MV-4-11 (cell line): ENCODE measurements at regions not wholly inside any gene's neighbourhood (a gene's known extent, or its start where the extent isn't known, plus 50 kb on each side); places are given as distances from the start of the nearest gene placed in this dataset.
"Not testable (repeated sequence)": the region's sequence is repeated elsewhere in the genome, so short reads cannot be mapped to it uniquely, and the experiment has no call there.

Experiments
- DNase-seq: peaks from one replicate; lab custom pipeline; 2025; lab: John Stamatoyannopoulos, UW

- no peak for DNase-seq
These were observed 91.5 kb upstream of the KCNE2 start for GRCh38 chr21:34272321-34272720.

- no peak for DNase-seq
These were observed 89.8 kb upstream of the KCNE2 start for GRCh38 chr21:34274001-34274400.

DNA sequence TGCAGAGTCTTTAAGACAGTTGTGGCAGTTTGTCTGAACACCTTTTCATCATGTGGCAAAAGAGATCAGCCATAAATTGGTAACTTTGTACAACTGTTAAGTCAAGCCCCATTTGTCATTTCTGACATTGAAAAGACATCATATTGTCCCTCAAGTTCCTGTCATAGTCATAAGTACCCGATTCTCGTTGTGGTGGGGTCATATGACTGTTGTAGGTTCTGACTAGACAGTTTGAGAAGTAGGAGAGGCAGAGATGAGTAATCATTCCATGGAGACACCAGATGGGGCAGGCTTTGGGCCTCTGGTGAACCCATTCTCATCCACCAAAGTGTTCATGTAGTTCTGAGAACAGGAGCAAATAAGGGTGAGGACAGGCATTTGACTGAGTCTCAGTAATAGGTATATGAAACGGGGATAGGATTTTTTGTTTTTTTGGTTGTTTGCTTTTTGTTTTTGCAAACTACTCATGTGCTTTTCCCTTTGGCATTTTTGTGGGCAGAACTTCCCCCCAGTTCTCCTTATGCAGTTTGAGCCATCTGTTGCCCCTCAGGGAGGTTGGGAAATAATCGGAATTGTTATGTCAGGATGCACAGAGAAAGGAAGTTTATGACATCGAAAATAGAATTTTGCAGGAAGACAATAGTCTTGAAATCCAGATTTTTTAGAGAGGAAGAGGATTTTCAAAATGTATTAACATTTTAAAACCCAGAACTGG is 86.9 kb upstream of the KCNE2 start:
- peak; percentile 56 for DNase-seq

DNA sequence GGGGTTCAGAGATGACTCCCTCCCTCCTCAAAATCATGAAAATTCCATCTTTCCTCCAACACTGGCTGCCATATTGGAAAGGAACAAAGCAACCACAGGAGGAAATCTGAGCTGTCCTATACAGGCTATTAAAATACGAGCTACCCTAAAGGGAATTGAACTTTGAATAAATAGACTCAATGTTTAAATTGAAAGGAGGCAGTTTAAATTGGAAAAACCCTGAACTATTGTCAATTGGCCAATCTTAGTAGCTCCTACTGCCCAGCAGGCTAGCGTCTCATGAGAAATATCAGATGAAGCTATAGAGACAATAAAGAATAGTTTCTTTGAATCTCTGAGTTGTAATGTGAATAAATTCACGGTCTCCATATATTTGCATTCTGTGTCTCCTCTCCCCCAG is 85.4 kb upstream of the KCNE2 start:
- DNase-seq, result no peak

GRCh38 chr21:34279285-34279684 is 84.5 kb upstream of the KCNE2 start:
- no peak for DNase-seq

GRCh38 chr21:34279883-34280282 is 83.9 kb upstream of the KCNE2 start:
- no peak for DNase-seq

DNA sequence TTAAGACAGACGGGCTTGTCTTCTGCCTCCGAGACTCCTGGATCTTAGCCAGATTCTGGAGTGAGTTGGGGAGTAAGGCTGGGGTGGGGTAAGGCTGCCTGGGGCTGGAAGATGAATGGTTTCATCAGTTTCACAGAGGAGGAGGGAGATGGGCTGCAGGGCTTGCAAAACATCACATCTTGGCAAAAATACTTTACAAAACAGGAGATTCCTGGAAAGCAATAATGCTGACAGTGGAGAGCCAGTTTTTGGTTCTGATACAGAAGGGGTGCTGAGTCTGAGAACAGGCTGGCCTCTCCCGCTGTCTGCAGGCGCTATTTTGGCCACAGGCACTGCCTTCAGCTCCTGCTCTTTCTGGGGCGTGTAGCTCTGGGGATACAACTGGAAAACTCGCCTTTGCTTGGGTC is 83.4 kb upstream of the KCNE2 start:
- DNase-seq, result no peak

- no peak for DNase-seq
These were observed 82.8 kb upstream of the KCNE2 start for GRCh38 chr21:34280959-34281358.

DNA sequence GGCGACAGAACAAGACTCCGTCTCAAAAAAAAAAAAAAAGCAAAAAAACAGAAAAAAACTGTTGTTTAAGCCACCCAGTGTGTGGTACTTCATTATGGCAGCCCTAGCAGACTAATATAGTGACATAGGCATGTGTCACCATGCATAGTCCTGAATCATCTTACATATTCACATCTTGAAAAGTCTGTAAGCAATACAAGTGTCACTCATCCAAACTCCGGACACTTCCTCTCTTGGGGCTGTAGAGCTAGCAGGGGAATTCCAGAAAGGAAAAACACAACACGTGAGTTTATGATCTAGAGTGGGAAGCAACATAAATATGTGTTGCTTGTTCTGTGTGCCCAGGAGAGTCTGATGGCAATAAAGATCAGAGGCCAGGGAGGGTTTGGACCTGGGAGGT is 81.6 kb upstream of the KCNE2 start:
- no peak for DNase-seq

DNA sequence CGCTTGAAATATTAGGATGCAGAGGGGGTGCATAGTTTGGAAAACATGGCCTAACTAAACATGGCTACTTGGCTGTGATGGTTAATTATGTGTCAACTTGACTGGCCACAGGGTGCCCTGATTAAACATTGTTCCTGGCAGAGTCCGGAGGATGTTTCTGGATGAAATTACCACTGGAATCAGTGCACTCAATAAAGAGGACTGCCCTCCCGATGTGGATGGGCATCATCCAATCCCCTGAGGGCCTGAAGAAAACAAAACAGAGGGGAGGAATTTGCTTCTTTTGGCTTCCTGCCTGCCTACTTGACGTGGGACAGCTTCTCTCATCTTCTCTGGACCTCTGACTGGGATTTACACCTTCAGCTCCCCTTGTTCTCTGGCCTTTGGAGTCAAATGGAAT is 79.1 kb upstream of the KCNE2 start:
- no peak for DNase-seq

DNA sequence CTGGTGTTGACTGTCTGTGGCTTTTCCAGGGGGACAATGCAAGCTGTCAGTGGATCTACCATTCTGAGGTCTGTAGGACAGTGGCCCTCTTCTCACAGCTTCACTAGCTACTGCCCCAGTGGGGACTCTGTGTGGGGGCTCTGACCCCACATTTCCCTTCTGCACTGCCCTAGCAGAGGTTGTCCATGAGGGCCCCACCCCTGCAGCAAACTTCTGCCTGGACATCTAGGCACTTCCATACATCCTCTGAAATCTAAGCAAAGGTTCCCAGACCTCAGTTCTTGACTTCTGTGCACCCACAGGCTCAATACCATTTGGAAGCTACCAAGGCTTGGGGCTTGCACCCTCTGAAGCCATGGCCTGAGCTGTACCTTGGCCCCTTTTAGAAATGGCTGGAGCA is 75.8 kb upstream of the KCNE2 start:
- not testable (repeated sequence) for DNase-seq

- no peak for DNase-seq
These were observed 74.0 kb upstream of the KCNE2 start for GRCh38 chr21:34289856-34290255.

- DNase-seq, result no peak
These were observed 66.9 kb upstream of the KCNE2 start for GRCh38 chr21:34296878-34297277.

GRCh38 chr21:34298534-34299167 is 65.2 kb upstream of the KCNE2 start:
- no peak for DNase-seq

DNA sequence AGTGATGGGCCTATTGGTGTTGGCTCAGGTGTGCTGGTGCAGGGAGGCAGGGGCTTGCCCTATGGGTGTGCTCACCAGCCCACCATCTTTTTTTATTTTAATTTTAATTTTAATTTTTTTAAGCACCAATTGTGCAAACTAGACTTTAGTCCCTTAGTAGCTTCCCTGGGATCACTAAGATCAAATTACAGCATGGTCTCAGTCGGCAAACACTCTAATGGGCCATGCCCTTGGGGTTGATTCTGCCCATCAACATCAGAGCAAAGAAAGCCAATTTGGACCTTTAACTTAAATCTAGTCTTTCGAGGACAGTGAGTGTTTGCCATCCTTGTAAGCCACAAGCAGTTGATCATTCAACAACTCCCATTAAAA is 64.7 kb upstream of the KCNE2 start:
- DNase-seq, result no peak

- no peak for DNase-seq
These were observed 61.3 kb upstream of the KCNE2 start for GRCh38 chr21:34302521-34302920.

GRCh38 chr21:34305605-34306604 is 57.9 kb upstream of the KCNE2 start:
- no peak for DNase-seq

- DNase-seq, result no peak
These were observed 55.7 kb upstream of the KCNE2 start for GRCh38 chr21:34307991-34308532.

- no peak for DNase-seq
These were observed 52.1 kb upstream of the KCNE2 start for GRCh38 chr21:34311561-34312330.

DNA sequence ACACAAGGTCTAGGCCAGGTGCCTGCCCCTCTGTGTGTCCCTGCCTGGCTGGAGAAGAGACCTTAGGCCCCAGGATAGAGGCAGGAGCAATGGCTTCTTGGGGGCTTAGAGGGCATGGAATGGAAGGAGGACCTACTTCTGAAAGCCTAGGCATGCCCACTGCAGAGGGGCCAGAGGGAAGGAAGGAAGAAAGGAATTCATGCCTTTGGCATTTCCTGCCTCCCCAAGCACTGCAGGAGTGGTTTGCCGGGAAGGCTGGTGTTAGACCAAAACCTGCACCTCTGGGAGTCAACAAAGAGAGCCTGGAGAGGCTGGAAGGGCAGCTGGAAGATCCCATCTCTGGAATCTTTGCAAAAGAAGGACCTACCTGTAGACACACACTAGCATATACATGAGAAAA is 50.7 kb upstream of the KCNE2 start:
- DNase-seq, result no peak
